HG02759 (cell line): ENCODE measurements at regions not wholly inside any gene's neighbourhood (a gene's known extent, or its start where the extent isn't known, plus 50 kb on each side); places are given as distances from the start of the nearest gene placed in this dataset.

ENCODE experiments used
- ATAC-seq: cut with Tn5 transposase; IDR thresholded peaks from one replicate; pipeline ENCODE4 v1.9.1; 2021; ENCODE audit warnings: mild to moderate bottlenecking, moderate library complexity; ENCODE audit not compliant: unreplicated experiment

DNA sequence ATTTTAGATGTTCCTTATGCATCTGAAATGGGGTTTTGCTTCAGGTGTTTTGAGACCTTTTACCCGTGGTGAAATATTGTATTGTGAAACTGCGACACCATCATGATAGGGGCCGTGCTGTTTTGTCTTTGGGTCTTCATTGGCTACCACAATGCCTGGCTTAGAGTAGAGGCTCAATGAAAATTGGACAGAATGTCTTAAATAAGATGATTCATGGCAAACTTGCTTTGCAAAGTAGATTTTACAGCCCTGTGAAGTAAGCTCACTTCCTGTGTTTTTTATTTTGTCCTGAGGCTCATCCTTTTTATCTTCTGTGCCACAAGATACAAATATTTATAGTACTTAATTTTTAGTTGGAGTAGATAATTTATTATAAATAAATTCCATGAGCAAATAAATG, 111.3 kb upstream of the FRMD6 start:
- no peak for ATAC-seq

DNA sequence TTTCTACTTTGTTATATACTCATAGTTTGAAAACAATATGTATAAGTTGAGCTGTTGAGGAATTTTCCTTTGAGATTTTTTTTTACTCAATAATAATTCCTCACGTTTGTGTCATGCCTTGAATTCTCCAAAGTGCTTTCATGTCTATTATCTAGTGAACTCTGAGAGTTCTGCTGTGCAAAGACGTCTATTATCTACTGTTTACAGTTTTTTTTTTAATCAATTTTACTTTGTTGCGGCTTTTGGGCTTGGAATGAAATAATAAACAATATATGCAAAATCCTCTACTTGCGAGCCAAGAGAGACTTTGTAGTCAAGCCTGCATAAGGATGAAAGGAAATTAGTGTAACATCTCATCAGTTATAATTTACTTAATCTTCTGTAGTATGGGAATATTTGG, 107.2 kb upstream of the FRMD6 start:
- ATAC-seq: no peak

DNA sequence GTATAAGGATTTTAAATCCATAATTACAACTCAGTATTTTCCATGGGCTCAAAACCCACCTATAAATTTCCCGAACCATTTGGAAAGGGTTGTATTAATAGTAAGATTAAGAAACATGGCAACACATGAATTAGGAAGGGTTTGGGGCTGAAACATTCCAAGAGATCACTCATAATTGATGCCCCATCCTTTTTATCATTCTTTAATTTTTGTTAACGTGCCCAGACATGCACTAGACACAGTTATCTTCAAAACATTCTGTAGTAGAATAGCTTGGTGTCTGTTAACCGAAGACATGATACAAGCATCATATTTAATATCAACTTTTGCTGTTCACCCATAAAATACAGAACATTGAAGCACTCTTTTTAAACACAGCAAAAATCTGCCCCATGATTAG, 106.8 kb upstream of the FRMD6 start:
- no peak for ATAC-seq

DNA sequence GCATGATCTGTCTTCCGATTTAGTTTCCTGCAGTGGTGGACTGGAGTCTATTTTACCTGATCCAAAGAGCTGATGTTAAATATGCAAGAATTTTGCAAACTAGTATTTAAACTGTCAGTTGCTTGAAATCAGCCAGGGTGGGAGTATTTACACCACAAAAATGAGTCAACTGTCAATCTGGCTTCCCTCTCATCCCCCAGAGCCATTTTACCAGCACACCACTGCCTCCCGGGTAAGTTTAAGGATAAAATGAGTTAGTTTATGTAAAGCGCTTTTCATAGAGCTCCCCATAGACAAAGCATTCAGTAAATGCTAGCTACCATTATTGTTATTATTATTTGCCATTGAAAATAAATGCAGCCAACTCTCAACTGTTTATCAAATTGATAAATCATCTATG, 106.3 kb upstream of the FRMD6 start:
- no peak for ATAC-seq

DNA sequence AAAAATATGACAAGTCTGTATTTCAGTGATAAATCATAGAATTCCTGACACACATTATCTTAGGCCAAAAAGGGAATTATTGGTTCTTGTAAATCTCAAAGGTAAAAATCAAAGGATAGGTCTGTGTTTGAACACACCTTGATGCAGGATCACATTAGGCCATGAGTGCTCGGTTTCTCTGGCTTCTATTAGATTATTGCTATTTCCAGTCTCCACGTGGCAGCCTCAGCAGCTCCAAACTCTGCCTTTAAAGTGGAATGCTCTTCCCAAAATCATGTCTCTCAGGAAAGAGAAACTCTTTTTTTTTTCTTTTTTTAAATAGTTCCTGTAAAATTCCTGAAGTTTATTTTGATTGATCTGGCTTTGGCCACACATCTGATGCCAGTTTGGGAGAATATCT, 105.6 kb upstream of the FRMD6 start:
- no peak for ATAC-seq

DNA sequence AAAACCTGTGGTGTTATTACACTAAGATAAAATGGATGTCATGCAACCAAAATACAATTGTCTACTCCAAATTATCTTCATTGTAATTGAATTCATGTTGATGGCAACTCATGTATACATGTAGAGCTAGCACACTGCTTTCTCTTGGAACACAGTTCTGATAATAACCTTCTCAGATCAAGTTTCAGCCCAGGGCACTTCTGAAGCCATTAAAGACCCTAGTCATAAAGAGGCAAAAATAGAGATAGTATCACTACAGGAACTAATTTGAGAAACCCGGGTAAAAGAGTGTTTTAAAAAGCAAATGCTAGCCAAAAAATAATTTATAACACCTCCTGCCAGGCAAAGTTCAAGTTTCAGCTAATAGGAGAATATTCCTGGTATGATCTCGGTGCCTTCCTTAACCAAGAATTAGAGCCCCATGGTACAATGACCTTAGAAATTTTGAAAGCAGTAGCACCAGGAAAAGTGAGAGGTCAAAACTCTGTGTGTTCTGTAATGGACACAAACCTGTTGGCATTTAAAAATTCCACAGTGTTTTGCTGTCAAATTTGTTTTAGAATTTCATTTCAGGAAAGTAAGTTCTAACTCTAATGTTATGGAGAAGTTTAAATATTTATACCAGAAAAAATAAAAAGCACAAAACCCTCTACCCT, 105.0 kb upstream of the FRMD6 start:
- no peak for ATAC-seq

DNA sequence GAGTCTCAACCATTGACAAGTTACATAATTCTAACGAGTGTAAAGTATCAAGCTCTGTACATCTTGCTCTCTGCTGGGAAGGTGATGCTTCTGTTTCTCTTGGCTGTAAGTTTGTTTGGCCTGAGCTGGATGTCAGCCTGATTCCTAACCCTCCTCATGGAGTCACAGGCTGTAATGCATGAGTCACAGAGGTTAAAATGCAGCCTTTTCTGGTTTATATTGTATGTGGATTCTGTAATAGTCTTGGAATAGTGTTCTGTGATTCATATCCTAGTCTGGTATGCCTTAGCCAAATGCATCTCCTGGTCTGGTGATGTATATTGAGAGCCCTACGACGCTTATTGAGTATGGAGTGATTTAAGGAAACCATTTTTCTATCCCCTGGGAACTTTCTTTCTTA, 104.5 kb upstream of the FRMD6 start:
- ATAC-seq: no peak

DNA sequence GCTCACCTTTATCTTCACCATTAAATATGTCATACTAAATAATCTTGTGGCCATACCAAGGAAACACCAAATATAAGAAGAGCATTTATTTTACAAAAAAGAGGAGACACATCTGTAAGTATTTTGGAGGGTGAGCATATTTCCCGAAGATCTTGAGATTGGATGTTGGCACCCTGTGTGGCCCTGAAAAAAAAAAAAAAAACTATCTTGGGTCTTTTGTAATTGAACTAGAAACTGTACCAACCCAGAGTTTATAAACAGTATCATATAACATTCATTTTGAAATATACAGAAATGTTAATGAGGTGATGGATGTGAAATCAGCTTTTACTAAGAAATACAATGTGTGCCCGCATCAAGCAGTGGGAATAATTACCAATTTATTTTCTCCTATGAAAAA, 104.0 kb upstream of the FRMD6 start:
- ATAC-seq: no peak

DNA sequence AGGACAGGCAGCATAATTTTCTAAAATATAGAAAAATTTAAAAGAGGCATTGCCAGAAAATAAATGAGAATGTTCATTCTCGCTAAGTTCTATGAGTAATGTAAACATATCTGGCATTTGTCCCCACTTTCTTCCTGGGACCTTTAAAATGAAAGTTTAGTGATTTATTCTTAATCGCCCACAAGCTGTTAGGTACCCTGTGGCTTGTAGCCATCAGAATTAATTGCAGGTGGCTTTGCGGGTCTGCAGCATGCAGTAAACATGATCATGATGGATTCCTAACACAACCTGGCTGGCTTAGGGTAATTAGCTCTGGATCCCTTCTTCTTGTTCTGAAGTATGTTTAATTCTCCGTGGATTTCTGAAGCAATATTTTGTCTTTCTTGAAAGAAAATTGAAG, 103.5 kb upstream of the FRMD6 start:
- ATAC-seq: no peak

DNA sequence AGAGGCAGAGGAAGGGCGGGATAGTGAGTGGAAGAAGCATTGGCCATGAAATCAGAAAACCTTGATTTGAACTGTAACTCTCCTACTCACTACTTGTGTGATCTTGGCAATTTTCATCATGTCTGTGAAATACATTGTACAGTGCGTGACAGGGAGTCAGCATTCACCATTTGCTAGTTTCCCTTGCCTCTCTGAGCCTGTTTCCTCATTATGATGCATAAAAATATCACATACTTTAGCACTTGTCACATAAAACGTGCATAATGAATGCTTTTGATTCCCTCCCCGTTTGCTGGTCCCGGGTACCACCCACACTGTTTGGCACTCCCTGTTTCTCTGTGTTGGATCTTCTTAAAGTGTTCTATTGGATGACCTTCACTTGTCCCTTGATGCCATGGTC, 101.1 kb upstream of the FRMD6 start:
- no peak for ATAC-seq

DNA sequence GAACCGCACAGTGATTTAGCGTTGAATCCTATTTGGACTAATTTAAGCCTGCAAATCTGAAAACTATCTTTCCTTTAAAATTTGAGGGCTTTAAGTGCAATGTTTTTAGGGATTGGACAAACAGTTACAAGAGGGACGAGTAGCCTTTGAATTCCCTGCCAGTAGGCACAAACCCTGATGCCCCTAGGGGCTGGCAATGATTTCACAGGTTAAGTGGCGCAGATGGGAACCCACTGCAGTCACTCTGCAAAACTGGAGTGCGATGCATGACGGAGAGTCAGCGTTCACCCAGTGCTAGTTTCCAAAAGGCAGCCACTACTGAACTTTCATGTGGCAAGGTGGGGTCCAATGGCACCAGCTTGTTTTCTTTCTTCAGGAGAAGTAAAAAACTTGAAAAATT, 99.4 kb upstream of the FRMD6 start:
- ATAC-seq: no peak

DNA sequence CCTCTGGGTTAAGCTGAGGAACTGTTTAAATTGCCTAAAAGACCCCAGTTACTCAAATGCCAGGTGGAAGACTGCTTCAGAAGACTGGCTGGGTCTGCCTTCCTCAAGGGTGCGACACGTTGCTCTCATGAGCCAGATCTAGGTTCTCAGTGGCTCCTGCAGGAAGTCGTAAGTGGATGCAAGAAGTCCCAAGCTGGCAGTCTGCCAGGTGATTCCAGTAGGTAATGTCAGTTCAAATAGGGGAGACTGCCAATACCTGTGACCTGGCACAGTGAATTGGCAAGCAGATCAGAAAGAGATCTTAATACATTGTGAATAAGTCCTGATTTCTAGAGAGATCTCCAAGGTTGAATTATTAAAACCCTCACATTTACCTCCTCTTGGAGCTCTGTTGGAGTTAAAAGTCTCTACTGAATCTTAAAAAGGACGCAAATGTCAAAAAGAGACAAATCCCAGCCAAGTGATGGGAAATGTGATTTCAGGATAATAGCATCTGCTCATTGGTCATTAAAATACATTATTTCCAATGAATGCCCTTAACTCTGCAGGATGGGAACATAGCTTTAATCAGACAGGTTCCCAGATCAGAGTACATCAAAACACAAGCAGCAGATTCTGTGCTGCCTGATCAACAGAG, 98.8 kb upstream of the FRMD6 start:
- ATAC-seq: no peak

DNA sequence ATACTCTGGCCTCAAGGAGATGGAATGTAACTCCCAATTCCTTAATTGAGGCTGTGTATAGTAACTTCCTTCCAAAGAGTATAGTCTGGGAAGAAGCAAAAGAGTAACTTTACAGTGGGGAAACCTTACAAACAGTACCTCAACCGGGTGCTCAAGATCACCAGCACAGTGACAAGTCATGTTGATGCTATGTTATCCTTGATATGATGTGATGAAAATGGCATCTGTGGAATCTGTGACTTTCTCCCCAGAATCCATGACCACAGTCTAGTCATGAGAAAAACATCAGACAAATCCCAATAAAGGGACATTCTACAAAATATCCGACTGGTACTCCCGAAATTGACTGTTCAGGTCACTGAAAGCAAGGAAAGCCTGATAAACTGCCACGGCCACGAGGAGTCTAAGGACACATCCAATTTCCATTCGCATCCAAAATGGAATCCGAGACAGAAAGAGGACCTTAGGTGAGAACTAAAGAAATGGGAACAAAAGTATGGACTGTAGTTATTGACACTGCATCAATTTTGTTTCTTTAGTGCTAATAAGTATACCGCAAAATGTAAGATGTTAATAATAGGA, 97.3 kb upstream of the FRMD6 start:
- ATAC-seq: no peak

DNA sequence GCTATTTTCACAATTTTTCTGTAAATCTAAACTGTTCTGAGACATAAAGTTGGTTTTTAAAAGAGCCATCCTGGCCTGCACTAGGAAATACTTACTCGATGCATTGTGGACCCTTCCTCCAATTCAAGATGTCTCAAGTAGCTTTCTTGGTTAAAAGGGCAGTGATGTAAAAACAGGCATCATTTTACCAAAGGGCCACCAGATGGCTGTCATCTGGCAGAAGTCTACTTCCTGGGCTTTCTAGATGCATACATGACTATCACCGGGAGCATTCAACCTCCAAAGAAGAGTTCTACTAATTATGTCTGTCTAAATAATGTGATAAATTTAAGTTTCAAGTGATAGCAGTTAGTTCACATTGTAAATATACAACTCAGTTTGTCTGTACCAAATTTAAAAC, 96.8 kb upstream of the FRMD6 start:
- no peak for ATAC-seq

DNA sequence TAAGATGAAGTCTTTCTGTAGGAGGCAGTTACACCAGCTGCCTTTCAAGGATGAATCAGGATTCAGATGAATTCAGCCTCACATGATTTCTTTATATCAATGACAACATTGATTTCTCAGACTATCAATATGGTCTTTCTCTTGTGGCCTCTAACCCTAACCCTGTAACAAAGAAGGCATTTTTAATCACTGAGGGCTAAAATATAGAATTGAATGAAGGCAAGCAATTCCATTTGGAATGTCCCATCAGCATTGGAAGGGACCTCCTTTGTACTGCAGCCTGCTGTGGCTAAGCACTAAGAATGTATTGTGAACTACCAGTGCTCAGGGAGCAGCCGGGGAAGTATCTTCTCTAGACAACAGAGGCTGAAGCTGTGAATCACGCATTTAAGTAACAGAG, 90.6 kb upstream of the FRMD6 start:
- no peak for ATAC-seq

DNA sequence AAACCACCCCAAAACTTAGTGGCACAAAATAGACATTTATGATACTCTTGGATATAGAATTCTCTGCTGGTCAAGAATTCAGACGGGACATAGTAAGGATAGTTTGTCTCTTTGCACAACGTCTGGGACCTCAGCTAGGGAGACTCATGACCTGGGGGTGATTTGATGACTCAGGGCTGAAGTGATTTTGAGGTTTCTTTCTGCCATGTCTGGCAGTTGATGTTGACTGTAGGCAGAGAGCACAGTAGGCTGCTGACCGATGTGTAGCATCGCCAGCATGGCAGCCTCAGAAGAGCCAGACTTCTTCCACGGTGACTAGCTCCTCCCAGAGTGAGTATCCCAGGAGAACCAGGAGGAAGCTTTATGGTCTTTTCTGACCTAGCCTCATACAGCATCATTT, 88.9 kb upstream of the FRMD6 start:
- ATAC-seq: no peak

DNA sequence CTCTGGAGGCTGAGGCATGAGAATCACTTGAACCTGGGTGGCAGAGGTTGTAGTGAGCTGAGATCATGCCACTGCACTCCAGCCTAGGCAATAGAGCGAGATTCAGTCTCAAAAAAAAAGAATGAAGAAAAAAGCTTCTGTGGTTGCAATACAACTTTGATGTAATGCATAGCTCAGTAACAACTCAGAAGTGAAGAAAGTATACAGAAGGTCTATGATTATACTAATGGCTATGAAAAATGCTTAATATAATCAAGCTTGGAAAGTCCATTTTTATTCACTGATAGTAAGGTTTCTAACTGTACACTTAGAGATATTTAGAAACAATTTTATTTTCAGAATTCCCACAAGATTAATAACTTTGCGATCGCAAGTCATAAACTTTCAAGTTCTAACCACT, 88.2 kb upstream of the FRMD6 start:
- no peak for ATAC-seq

DNA sequence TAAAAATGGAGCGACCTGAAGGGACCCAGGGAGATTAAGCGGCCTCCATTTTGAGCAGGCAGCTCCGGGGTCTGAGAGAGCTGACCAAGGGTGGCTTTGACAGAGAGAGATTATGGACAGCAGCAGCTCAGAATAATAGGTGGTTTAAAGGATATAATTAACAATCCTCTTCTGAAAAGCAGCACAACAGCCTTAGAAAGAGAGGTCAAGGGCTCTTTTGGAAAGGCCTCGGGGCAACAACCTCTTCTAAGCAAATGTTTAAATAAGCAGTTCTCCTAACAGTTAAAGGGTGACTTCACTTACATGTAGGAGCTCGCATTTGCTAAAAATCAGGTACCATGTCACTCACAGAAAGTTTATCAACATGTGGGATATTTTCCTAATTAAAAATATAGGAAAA, 87.2 kb upstream of the FRMD6 start:
- no peak for ATAC-seq

DNA sequence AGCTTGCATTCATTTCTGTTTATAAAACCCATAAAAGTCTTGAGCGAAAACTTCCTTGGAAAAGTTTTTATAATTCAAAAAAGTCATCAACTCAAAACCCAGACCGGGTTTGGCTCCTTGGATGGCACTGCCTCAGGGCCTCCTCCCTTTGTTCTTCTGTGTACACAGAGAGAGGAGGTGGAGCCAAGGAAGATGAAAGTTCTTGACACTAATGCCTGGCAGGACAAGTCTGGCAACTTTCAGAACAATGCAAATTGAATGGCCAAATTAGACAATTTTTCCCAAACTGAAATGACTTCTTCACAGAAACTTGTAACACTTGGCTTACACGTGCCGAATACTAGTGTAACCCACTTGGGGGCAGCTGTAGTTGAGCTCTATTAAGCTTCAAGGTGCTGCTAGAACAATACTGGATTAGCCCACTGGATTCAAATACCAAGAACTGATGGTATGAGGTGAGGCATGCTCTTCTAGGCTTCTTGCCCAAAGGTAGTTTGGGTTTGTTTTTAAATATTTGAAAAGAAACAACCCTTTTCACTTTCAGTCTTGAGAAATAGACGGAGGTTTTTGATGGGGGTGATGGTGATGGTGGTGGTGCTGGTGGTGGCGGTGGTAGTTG, 86.6 kb upstream of the FRMD6 start:
- ATAC-seq: no peak

DNA sequence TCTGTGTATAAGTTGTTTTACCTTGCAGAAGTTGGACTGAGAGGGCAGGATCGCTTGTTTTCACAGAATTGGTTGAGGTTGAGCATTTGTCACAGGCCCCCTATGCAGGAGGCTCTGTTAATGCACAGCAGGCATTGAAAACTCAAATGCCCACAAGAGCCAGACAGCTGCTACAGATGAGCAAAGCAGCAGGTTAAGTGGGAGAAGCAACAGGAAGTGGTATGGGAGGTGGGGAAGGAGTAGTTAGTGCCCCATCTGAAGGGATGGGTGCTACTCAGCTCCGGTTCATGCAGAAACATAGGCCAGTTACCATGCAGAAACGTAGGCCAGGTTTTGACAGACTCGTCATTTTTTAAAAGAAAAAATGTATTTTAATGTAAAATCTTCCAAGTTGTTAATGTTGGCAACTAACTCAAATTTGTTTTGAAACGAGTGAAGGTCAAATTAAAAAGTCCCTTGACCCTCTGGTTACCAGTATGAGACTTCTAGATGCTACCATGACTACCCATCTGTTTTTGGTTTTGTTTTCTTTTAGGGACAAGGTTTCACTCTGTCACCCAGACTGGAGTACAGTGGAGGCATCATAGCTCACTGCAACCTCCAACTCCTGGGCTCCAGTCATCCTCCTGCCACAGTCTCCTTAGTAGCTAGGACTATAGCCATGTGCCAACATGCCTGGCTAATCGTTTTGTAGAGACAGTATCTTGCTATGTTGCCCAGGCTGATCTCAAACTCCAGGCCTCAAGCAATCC, 84.7 kb upstream of the FRMD6 start:
- no peak for ATAC-seq

DNA sequence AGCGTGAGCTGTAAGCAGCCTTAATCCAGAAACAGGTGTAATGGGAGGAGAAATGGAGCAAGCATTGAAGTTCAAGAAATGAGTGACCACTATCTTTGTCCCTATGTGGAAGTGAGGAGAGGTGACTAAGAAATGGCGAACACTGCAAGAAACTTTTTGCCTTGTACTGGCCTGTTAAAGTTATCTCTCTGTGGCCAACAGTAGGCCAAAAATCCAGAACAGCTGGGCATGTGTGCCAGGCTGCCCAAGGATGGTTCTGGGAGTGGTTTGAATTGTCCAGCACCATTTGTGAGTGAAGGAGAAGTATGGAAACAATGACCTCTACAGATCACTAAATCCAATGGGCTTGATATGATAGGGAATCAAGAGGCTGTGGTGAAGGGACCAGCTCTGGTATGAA, 83.3 kb upstream of the FRMD6 start:
- ATAC-seq: no peak

DNA sequence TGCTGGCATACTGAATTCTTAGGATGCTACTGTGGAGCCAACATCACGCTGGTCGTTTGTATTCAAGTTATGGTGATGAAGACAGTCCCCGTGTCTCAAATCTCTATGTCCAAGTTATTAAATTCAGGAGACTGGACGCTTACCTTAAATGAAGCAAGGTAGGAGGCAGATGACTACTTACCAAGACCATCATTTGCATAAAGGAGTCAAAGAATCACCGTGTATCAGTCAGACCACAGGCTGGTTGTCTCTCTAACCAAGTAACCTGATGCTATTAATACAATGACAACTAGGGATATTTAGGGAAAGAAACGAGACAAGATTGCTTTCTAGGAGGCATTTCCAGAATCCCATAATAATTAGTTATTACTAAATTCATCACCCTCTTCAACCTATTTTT, 78.1 kb upstream of the FRMD6 start:
- no peak for ATAC-seq
